H1 (cell line): ENCODE measurements at regions not wholly inside any gene's neighbourhood (a gene's known extent, or its start where the extent isn't known, plus 50 kb on each side); places are given as distances from the start of the nearest gene placed in this dataset.

Source experiments
- CTCF ChIA-PET: fragments of 300-600 bp; sonication (Branson Sonifier 250); formaldehyde crosslinking; loops from one replicate; lab custom pipeline; 2021; ENCODE audit not compliant: partially characterized antibody; lab: Charles Lee
- POLR2A ChIA-PET: fragments of 300-600 bp; sonication (Branson Sonifier 250); formaldehyde crosslinking; loops from one replicate; lab custom pipeline; 2021; ENCODE audit warnings: inconsistent platforms; ENCODE audit not compliant: partially characterized antibody; lab: Charles Lee
- DNase-seq, 2 experiments: peaks; one replicate each; pipeline versions ENCODE4 v3.0.0 to v3.0.0-alpha.2; 2010 to 2022; ENCODE audit warnings: low spot score in 2 of 2, low read depth in 1 of 2, mixed read lengths in 1 of 2
- FAIRE-seq: peaks from 2 replicates; lab custom pipeline; 2011; peaks lifted over from hg19 to GRCh38; lab: Jason Lieb, UNC
- H2AFZ ChIP-seq: 2 replicates; pipeline ENCODE4 v1.8.1; 2012; ENCODE audit warnings: low read length, inconsistent platforms
- H2AK5ac ChIP-seq: 2 replicates; pipeline ENCODE4 v1.6.1; 2013; ENCODE audit warnings: low read depth, low read length
- H2BK120ac ChIP-seq: replicated peaks from 2 replicates; pipeline ENCODE3; 2013; ENCODE audit warnings: low read depth, low read length, inconsistent platforms
- H2BK12ac ChIP-seq: 2 replicates; pipeline ENCODE4 v1.6.1; 2013; ENCODE audit warnings: low read depth, low read length
- H2BK15ac ChIP-seq: 2 replicates; pipeline ENCODE4 v1.6.1; 2013; ENCODE audit warnings: low read length
- H2BK20ac ChIP-seq: 2 replicates; pipeline ENCODE4 v1.6.1; 2013; ENCODE audit warnings: low read length
- H2BK5ac ChIP-seq: 2 replicates; pipeline ENCODE4 v1.6.1; 2013; ENCODE audit warnings: low read depth, low read length
- H3K14ac ChIP-seq: 2 replicates; pipeline ENCODE4 v1.6.1; 2013; ENCODE audit warnings: inconsistent platforms; ENCODE audit not compliant: insufficient read length
- H3K18ac ChIP-seq: 2 replicates; pipeline ENCODE4 v1.6.1; 2013; ENCODE audit warnings: low read length; ENCODE audit errors: extremely low read depth
- H3K23ac ChIP-seq: 2 replicates; pipeline ENCODE4 v1.6.1; 2013; ENCODE audit warnings: inconsistent platforms; ENCODE audit not compliant: insufficient read length
- H3K23me2 ChIP-seq: 2 replicates; pipeline ENCODE4 v1.6.1; 2013; ENCODE audit warnings: low read depth, low read length
- H3K27ac ChIP-seq: 2 replicates; pipeline ENCODE4 v1.6.1; 2011; ENCODE audit warnings: low read depth, low read length, inconsistent platforms
- H3K27me3 ChIP-seq, 4 experiments: replicated peaks in 1 of 4; 1 replicate in 1 of 4; 2 replicates in 3 of 4; pipeline versions ENCODE4 v1.6.1 to v1.8.1; 2011 to 2013; ENCODE audit warnings: low read length in 3 of 4, mild to moderate bottlenecking in 3 of 4, inconsistent platforms in 2 of 4, mixed read lengths in 2 of 4, moderate library complexity in 1 of 4; ENCODE audit not compliant: control insufficient read depth in 3 of 4, insufficient read depth in 3 of 4; ENCODE audit errors: extremely low read depth in 1 of 4
- H3K36me3 ChIP-seq, 4 experiments: 2 replicates each; pipeline versions ENCODE4 v1.6.1 to v1.8.1; 2011 to 2013; ENCODE audit warnings: mild to moderate bottlenecking in 4 of 4, low read length in 3 of 4, moderate library complexity in 2 of 4, control low read depth in 1 of 4, inconsistent platforms in 1 of 4; ENCODE audit not compliant: insufficient read depth in 4 of 4, control insufficient read depth in 2 of 4
- H3K4ac ChIP-seq: replicated peaks from 2 replicates; pipeline ENCODE3; 2013; ENCODE audit warnings: low read length, low read depth, mixed read lengths, inconsistent platforms; ENCODE audit not compliant: insufficient read length
- H3K4me1 ChIP-seq, 4 experiments: replicated peaks in 1 of 4; 1 replicate in 1 of 4; 2 replicates in 3 of 4; pipeline versions ENCODE4 v1.6.1 to v1.8.1; 2011 to 2013; ENCODE audit warnings: low read length in 3 of 4, inconsistent platforms in 2 of 4, mixed read lengths in 1 of 4; ENCODE audit not compliant: insufficient read depth in 4 of 4, control insufficient read depth in 3 of 4
- H3K4me2 ChIP-seq, 2 experiments: 2 replicates each; pipeline versions ENCODE4 v1.6.1 to v1.8.1; 2011 to 2013; ENCODE audit warnings: low read depth in 2 of 2, low read length in 2 of 2, control low read depth in 1 of 2, inconsistent platforms in 1 of 2, mild to moderate bottlenecking in 1 of 2; ENCODE audit not compliant: insufficient read depth in 1 of 2
- H3K4me3 ChIP-seq, 4 experiments: fragments of 200-600, 300-600 bp in 1 of 4; sonication (generic), shearing (Covaris generic), sonication (Bioruptor Twin) in 1 of 4; 2 replicates each; pipeline versions ENCODE4 v1.5.1 to v1.8.1; 2011 to 2016; ENCODE audit warnings: low read length in 4 of 4, low read depth in 3 of 4, control low read depth in 2 of 4, inconsistent platforms in 2 of 4, mild to moderate bottlenecking in 2 of 4, mixed read lengths in 1 of 4, moderate library complexity in 1 of 4; ENCODE audit not compliant: insufficient read depth in 2 of 4; ENCODE audit errors: extremely low read depth in 1 of 4
- H3K56ac ChIP-seq: replicated peaks from 2 replicates; pipeline ENCODE3; 2013; ENCODE audit warnings: low read depth, mild to moderate bottlenecking, mixed read lengths, low read length, inconsistent platforms; ENCODE audit not compliant: insufficient read length
- H3K79me1 ChIP-seq: 2 replicates; pipeline ENCODE4 v1.6.1; 2013; ENCODE audit warnings: low read depth, low read length, control low read depth
- H3K79me2 ChIP-seq, 2 experiments: 2 replicates each; pipeline versions ENCODE4 v1.6.1 to v1.8.1; 2012 to 2013; ENCODE audit warnings: low read length in 2 of 2, mild to moderate bottlenecking in 2 of 2, inconsistent platforms in 1 of 2; ENCODE audit not compliant: insufficient read depth in 2 of 2, control insufficient read depth in 1 of 2
- H3K9ac ChIP-seq, 4 experiments: replicated peaks in 1 of 4; 1 replicate in 1 of 4; 2 replicates in 3 of 4; pipeline versions ENCODE4 v1.6.1 to v1.8.1; 2011 to 2013; ENCODE audit warnings: low read depth in 3 of 4, low read length in 3 of 4, control low read depth in 2 of 4, mild to moderate bottlenecking in 2 of 4, moderate library complexity in 2 of 4, inconsistent platforms in 1 of 4; ENCODE audit errors: extremely low read depth in 1 of 4
- H3K9me3 ChIP-seq, 2 experiments: 2 replicates each; pipeline versions ENCODE4 v1.6.1 to v1.8.1; 2012 to 2013; ENCODE audit warnings: mild to moderate bottlenecking in 2 of 2, moderate library complexity in 2 of 2, control low read depth in 1 of 2, inconsistent platforms in 1 of 2, low read depth in 1 of 2, low read length in 1 of 2, mixed read lengths in 1 of 2; ENCODE audit not compliant: insufficient read depth in 2 of 2
- H4K20me1 ChIP-seq, 2 experiments: replicated peaks in 1 of 2; 2 replicates each; pipeline versions ENCODE3 to v1.8.1; 2011 to 2013; ENCODE audit warnings: inconsistent platforms in 2 of 2, low read length in 2 of 2, mild to moderate bottlenecking in 1 of 2; ENCODE audit not compliant: insufficient read depth in 2 of 2, control insufficient read depth in 1 of 2
- H4K5ac ChIP-seq: 2 replicates; pipeline ENCODE4 v1.6.1; 2013; ENCODE audit warnings: low read length, low read depth, mixed read lengths, inconsistent platforms; ENCODE audit not compliant: insufficient read length
- H4K8ac ChIP-seq: 2 replicates; pipeline ENCODE4 v1.8.0; 2013; ENCODE audit warnings: mild to moderate bottlenecking, moderate library complexity, low read length, inconsistent platforms; ENCODE audit not compliant: insufficient read depth; ENCODE audit errors: extremely low read depth
- H4K91ac ChIP-seq: replicated peaks from 2 replicates; pipeline ENCODE3; 2013; ENCODE audit warnings: low read length, mixed read lengths, inconsistent platforms; ENCODE audit not compliant: insufficient read length
- KDM5A ChIP-seq: fragments of 200-600 bp; IDR thresholded peaks from 2 replicates; pipeline ENCODE4 v1.7.1; 2012; ENCODE audit warnings: mild to moderate bottlenecking, low read length, inconsistent platforms, mixed read lengths
- POU5F1 ChIP-seq: IDR thresholded peaks from 2 replicates; pipeline ENCODE4 v1.6.1; 2011; ENCODE audit warnings: low read depth, mild to moderate bottlenecking, low read length, moderate library complexity
- RBBP5 ChIP-seq: IDR thresholded peaks from 2 replicates; pipeline ENCODE4 v1.7.1; 2012; ENCODE audit warnings: low read depth, mild to moderate bottlenecking, inconsistent platforms, low read length, moderate library complexity, borderline replicate concordance
- RNF2 ChIP-seq: fragments of 200-900, 300-1000 bp; sonication (generic); IDR thresholded peaks from 2 replicates; pipeline ENCODE4 v1.7.1; 2016; ENCODE audit warnings: borderline replicate concordance, low read depth, mild to moderate bottlenecking, antibody characterized with exemption, low read length; ENCODE audit not compliant: poor library complexity, severe bottlenecking; ENCODE audit errors: missing control alignments
- ZNF274 ChIP-seq: IDR thresholded peaks from 2 replicates; pipeline ENCODE4 v1.7.0; 2012; ENCODE audit warnings: low read length, borderline replicate concordance; ENCODE audit errors: extremely low read depth
- WGBS, 2 experiments: shearing (Covaris generic) in 1 of 2; methylation state at CpG; one replicate each; pipeline versions ENCODE4 v1.1.6 to v1.1.7; 2013 to 2015; ENCODE audit warnings: low lambda C conversion rate in 2 of 2, mixed read lengths in 2 of 2, inconsistent platforms in 1 of 2, low coverage in 1 of 2, missing lambda C conversion rate in 1 of 2; ENCODE audit not compliant: insufficient replicate concordance in 2 of 2, insufficient coverage in 1 of 2, insufficient read length in 1 of 2; ENCODE audit errors: extremely low coverage in 1 of 2, missing lambda C conversion rate in 1 of 2; 5-methylcytosine and 5-hydroxymethylcytosine counted together

DNA sequence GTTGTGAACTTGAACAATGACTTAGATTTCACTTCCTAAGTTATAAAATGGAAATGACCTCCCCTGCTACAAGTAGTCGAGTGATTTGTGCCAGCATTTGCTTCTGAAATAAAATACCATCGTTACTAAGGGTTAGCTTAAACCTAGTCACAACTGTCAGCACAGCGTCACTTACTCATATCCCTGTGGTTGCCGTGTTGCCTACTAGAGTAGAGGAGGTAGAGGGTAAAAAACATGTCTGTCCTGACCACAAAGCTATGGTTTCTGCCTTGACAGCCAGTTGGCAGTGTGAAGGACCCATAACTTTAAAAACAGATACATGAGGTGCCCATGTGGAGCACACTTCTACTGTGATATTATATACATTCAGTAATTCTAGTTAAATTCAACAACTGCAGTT, 234.2 kb upstream of the RGS6 start:
- no peaks in the 10 kb centered on the region for H3K27me3 ChIP-seq
- H3K36me3 ChIP-seq, result peaks cover 0 to 10% (median 0%) of the 10 kb centered on the region in 4 experiments; a peak in 3 of 8 replicates
- WGBS, 2 experiments, result 94% methylated on average over 4 of the region's 4 CpGs; no CpG with 5 or more reads in 1 of the 2 experiments
- no peaks in the 10 kb centered on the region for H3K79me2 ChIP-seq
- no peak overlapping the region for H3K9ac ChIP-seq
- no peak overlapping the region for H2BK12ac ChIP-seq
- H3K23me2 ChIP-seq, result no peaks in the 10 kb centered on the region
- no peak overlapping the region for H3K27ac ChIP-seq
- no peak overlapping the region for H4K5ac ChIP-seq
- H2BK120ac ChIP-seq, result no peak overlapping the region
- FAIRE-seq (no peak), DNase-seq (no peak)
- H3K4me3 ChIP-seq, result no peak overlapping the region
- H3K4ac ChIP-seq, result no peak overlapping the region
- no peak overlapping the region for H2BK5ac ChIP-seq
- no peak overlapping the region for H3K18ac ChIP-seq
- POLR2A ChIA-PET, result no interaction called here
- CTCF ChIA-PET, result interaction anchor here (1.0 to 1.1 kb wide), 2 partner anchors 9 to 22 kb away, joined by 3 read pairs; no protein-coding TSS in a partner anchor
- H4K20me1 ChIP-seq, result no peaks in the 10 kb centered on the region
- H2BK15ac ChIP-seq, result no peak overlapping the region
- no peak overlapping the region for H4K8ac ChIP-seq
- H3K14ac ChIP-seq, result no peak overlapping the region
- no peak overlapping the region for H2BK20ac ChIP-seq
- peaks cover 0 to 2% (median 0%) of the 10 kb centered on the region in 4 experiments; a peak in 1 of 7 replicates for H3K4me1 ChIP-seq
- no peaks in the 10 kb centered on the region for H3K9me3 ChIP-seq
- no peak overlapping the region for H2AK5ac ChIP-seq
- H3K23ac ChIP-seq, result no peak overlapping the region
- H3K4me2 ChIP-seq, result no peak overlapping the region
- H3K79me1 ChIP-seq, result no peaks in the 10 kb centered on the region
- no peak overlapping the region for H3K56ac ChIP-seq
- H4K91ac ChIP-seq, result no peak overlapping the region
- TF ChIP-seq RNF2 (no peak), RBBP5 (no peak), KDM5A (no peak), ZNF274 (no peak), POU5F1 (no peak)
- H2AFZ ChIP-seq, result no peak overlapping the region
